SK-N-SH treated with all-trans-retinoic acid at 6 μM for 48 hours (cell line): ENCODE measurements at regions not wholly inside any gene's neighbourhood (a gene's known extent, or its start where the extent isn't known, plus 50 kb on each side); places are given as distances from the start of the nearest gene placed in this dataset.

Source experiments
- OSR1 ChIP-seq: fragments of 250-450 bp; sonication (Bioruptor Pico); IDR thresholded peaks from 2 replicates; pipeline ENCODE4 v1.8.0; 2022; ENCODE audit warnings: moderate library complexity, mild to moderate bottlenecking, inconsistent platforms
- POU6F1 ChIP-seq: fragments of 250-450 bp; sonication (Bioruptor Pico); IDR thresholded peaks from 2 replicates; pipeline ENCODE4 v1.8.0; 2021; ENCODE audit warnings: low read depth, mild to moderate bottlenecking, moderate library complexity, borderline replicate concordance
- PPARA ChIP-seq: fragments of 250-450 bp; sonication (Bioruptor Pico); IDR thresholded peaks from 2 replicates; pipeline ENCODE4 v1.5.0; 2020; ENCODE audit warnings: mild to moderate bottlenecking, borderline replicate concordance
- ZFP3 ChIP-seq: fragments of 250-450 bp; sonication (Bioruptor Pico); IDR thresholded peaks from 2 replicates; pipeline ENCODE4 v1.5.0; 2020; ENCODE audit warnings: mild to moderate bottlenecking, moderate library complexity
- ZNF70 ChIP-seq: fragments of 450-650 bp; formaldehyde crosslinking; IDR thresholded peaks from 2 replicates; pipeline ENCODE4 v1.5.0; 2020; ENCODE audit warnings: mild to moderate bottlenecking, moderate library complexity
- TF ChIP-seq, protein P1 (sequence below): fragments of 250-450 bp; sonication (Bioruptor Pico); IDR thresholded peaks from 2 replicates; pipeline ENCODE4 v1.5.1; 2020; ENCODE audit warnings: low read depth, mild to moderate bottlenecking, moderate library complexity

- no peak for TF ChIP-seq ZNF70
- no peak for TF ChIP-seq OSR1 (CRISPR knock-in tag)
- no peak for TF ChIP-seq PPARA
- TF ChIP-seq, protein P1, sequence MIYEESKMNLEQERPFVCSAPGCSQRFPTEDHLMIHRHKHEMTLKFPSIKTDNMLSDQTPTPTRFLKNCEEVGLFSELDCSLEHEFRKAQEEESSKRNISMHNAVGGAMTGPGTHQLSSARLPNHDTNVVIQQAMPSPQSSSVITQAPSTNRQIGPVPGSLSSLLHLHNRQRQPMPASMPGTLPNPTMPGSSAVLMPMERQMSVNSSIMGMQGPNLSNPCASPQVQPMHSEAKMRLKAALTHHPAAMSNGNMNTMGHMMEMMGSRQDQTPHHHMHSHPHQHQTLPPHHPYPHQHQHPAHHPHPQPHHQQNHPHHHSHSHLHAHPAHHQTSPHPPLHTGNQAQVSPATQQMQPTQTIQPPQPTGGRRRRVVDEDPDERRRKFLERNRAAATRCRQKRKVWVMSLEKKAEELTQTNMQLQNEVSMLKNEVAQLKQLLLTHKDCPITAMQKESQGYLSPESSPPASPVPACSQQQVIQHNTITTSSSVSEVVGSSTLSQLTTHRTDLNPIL (CRISPR knock-in tag) = no peak
- no peak for TF ChIP-seq ZFP3
- TF ChIP-seq POU6F1 (CRISPR knock-in tag) = no peak
Measured at GRCh38 chr20:40416274-40416673, 272.8 kb downstream of the MAFB start.
